Right lobe of liver (tissue), 6 donors: ENCODE measurements at regions not wholly inside any gene's neighbourhood (a gene's known extent, or its start where the extent isn't known, plus 50 kb on each side); places are given as distances from the start of the nearest gene placed in this dataset.

Experiments
- ATAC-seq, 4 donors: fragments of 200-7000 bp; cut with Tn5 transposase; one replicate each; pipeline ENCODE4 v1.9.1; 2020; ENCODE audit warnings: mild to moderate bottlenecking in 4 of 4, moderate library complexity in 4 of 4
- DNase-seq, 3 donors: peaks; one replicate each; pipeline ENCODE4 v3.0.0-alpha.2; 2020
- H3K27ac ChIP-seq, 3 donors: fragments of 200-600 bp; one replicate each; pipeline ENCODE4 v1.8.0; 2022
- H3K27me3 ChIP-seq, 2 donors: fragments of 200-600 bp; one replicate each; pipeline ENCODE4 v1.8.0; 2022
- H3K36me3 ChIP-seq, 4 donors: fragments of 200-600 bp; sonication (generic) in 1 of 4; one replicate each; pipeline versions ENCODE4 v1.5.1 to v1.8.0; 2017 to 2022; ENCODE audit warnings: control low read depth in 1 of 4
- H3K4me1 ChIP-seq, 4 donors: fragments of 200-600 bp; sonication (generic) in 1 of 4; one replicate each; pipeline versions ENCODE4 v1.5.1 to v1.8.0; 2017 to 2022; ENCODE audit warnings: control low read depth in 1 of 4
- H3K4me3 ChIP-seq, 3 donors: fragments of 200-600 bp; one replicate each; pipeline ENCODE4 v1.8.0; 2022
- H3K9me3 ChIP-seq, 4 donors: fragments of 200-600 bp; sonication (generic) in 1 of 4; one replicate each; pipeline versions ENCODE4 v1.5.1 to v1.8.0; 2017 to 2022; ENCODE audit warnings: control low read depth in 1 of 4
- POLR2A ChIP-seq: fragments of 450-650 bp; IDR thresholded peaks from one replicate; pipeline ENCODE4 v1.6.1; 2017; ENCODE audit warnings: antibody characterized with exemption, mild to moderate bottlenecking
- WGBS: methylation state at CpG from one replicate; pipeline ENCODE4 v1.1.6; 2018; ENCODE audit warnings: low coverage, low lambda C conversion rate; ENCODE audit not compliant: insufficient coverage; ENCODE audit errors: missing lambda C conversion rate; 5-methylcytosine and 5-hydroxymethylcytosine counted together
- intact Hi-C, 2 donors: fragments of 100-400 bp; cut with DNase I; formaldehyde crosslinking; loops; one replicate each; pipeline versions ENCODE4 v1.11.2 to v1.14.1; 2022
- TF ChIP-seq, protein P1 (sequence below), 4 donors: fragments of 200-600 bp in 3 of 4; fragments of 450-650 bp in 1 of 4; IDR thresholded peaks; one replicate each; pipeline versions ENCODE4 v1.5.1 to v1.8.0; 2016 to 2022; ENCODE audit warnings: antibody characterized with exemption in 4 of 4, mild to moderate bottlenecking in 2 of 4
- donor health status: DM: no; HTN: yes; CAD: no.
- donor health status: DM: no; HTN: no; CAD: no.
- donor health status: DM: no; HTN: no; CAD: no.
- donor health status: DM: no; HTN: yes; CAD: no.
- donor health status: DM: no; HTN: yes; CAD: no.

- Histone ChIP-seq H3K9me3 (no peaks in the 10 kb centered on the region), H3K27me3 (no peaks in the 10 kb centered on the region), H3K4me3 (no peak overlapping the region), H3K36me3 (no peaks in the 10 kb centered on the region), H3K27ac (no peak overlapping the region), H3K4me1 (no peaks in the 10 kb centered on the region)
- WGBS, result 0% methylated on average over 1 of the region's 1 CpG
- intact Hi-C loops, result no loop called here
- no peak for ATAC-seq
- no peak for DNase-seq
- no peak for TF ChIP-seq POLR2A
- TF ChIP-seq, protein P1, sequence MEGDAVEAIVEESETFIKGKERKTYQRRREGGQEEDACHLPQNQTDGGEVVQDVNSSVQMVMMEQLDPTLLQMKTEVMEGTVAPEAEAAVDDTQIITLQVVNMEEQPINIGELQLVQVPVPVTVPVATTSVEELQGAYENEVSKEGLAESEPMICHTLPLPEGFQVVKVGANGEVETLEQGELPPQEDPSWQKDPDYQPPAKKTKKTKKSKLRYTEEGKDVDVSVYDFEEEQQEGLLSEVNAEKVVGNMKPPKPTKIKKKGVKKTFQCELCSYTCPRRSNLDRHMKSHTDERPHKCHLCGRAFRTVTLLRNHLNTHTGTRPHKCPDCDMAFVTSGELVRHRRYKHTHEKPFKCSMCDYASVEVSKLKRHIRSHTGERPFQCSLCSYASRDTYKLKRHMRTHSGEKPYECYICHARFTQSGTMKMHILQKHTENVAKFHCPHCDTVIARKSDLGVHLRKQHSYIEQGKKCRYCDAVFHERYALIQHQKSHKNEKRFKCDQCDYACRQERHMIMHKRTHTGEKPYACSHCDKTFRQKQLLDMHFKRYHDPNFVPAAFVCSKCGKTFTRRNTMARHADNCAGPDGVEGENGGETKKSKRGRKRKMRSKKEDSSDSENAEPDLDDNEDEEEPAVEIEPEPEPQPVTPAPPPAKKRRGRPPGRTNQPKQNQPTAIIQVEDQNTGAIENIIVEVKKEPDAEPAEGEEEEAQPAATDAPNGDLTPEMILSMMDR (IDR thresholded peaks at IDR 0.05), result no peak
These were observed 252.4 kb upstream of the IRAK1BP1 start for GRCh38 chr6:78614961-78615360.

DNA sequence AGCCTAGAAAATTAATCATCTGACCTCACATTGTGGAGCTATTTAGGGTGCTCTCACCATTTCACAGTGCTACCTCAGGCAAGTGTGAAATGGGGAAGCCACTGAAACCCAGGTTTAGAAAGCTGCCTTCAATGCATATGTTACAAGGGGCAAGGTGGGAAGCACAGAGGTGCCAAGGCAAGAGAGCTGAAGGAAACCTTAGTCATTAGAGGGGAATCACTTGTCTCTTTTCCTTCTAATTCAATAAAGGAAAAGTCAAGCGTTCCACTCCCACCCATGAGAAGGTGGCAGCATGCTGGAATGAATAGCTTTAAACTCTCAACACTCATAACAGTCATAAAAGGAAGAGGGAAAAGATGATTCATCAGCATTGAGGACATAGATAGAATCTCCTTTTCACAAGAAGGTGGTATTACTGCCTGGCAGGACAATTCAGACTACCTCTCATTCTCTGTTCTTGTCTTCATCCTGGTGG lies 251.9 kb upstream of the IRAK1BP1 start:
- no peaks in the 10 kb centered on the region for H3K9me3 ChIP-seq
- H3K27me3 ChIP-seq, result no peaks in the 10 kb centered on the region
- TF ChIP-seq, protein P1 (IDR thresholded peaks at IDR 0.05), result no peak
- no peak for TF ChIP-seq POLR2A
- H3K36me3 ChIP-seq, result no peaks in the 10 kb centered on the region
- WGBS, result 75% methylated on average over 1 of the region's 1 CpG
- ATAC-seq (no peak), DNase-seq (no peak)
- intact Hi-C loops, result no loop called here
- no peak overlapping the region for H3K4me3 ChIP-seq
- no peak overlapping the region for H3K27ac ChIP-seq
- no peaks in the 10 kb centered on the region for H3K4me1 ChIP-seq

- WGBS, result 40% methylated on average over 2 of the region's 2 CpGs
These were observed 248.4 kb upstream of the IRAK1BP1 start for GRCh38 chr6:78618970-78619369.

DNA sequence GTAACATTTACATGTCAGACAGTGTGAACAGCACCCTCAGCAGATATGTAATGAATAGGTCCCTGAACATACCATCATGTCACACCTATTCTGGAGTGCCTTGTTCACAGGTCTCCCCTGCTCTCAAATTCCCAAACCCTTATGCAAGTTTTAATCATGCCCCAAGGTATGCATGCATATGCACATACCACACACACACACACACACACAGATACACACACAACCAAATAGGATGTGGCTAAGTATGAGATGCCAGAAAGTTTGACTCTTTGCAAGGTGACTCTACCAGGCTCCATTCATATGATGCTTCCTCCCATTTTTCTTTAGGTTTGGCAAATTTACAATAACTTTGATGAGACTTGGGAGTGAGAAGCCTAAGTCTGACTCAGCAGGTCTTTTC lies 243.8 kb upstream of the IRAK1BP1 start:
- intact Hi-C loops, result no loop called here
- no peak overlapping the region for H3K4me3 ChIP-seq
- TF ChIP-seq, protein P1 (IDR thresholded peaks at IDR 0.05), result no peak
- no peak for TF ChIP-seq POLR2A
- no peaks in the 10 kb centered on the region for H3K9me3 ChIP-seq
- ATAC-seq, result no peak
- no peaks in the 10 kb centered on the region for H3K4me1 ChIP-seq
- no peak for DNase-seq
- no peaks in the 10 kb centered on the region for H3K36me3 ChIP-seq
- H3K27ac ChIP-seq, result no peak overlapping the region
- no peaks in the 10 kb centered on the region for H3K27me3 ChIP-seq

More at GRCh38 chr6:78618970-78619369, 248.4 kb upstream of the IRAK1BP1 start:
- intact Hi-C loops, result no loop called here
- Histone ChIP-seq H3K36me3 (no peaks in the 10 kb centered on the region), H3K27me3 (no peaks in the 10 kb centered on the region), H3K27ac (no peak overlapping the region), H3K4me1 (no peaks in the 10 kb centered on the region), H3K4me3 (no peak overlapping the region), H3K9me3 (no peaks in the 10 kb centered on the region)
- ATAC-seq (no peak), DNase-seq (no peak)
- no peak for TF ChIP-seq POLR2A
- TF ChIP-seq, protein P1 (IDR thresholded peaks at IDR 0.05), result no peak

- Histone ChIP-seq H3K9me3 (no peaks in the 10 kb centered on the region), H3K4me1 (no peaks in the 10 kb centered on the region), H3K4me3 (peak overlapping the region in 2 of 3 donors; percentile 9 to 33), H3K27ac (no peak overlapping the region), H3K27me3 (no peaks in the 10 kb centered on the region), H3K36me3 (no peaks in the 10 kb centered on the region)
- 48% methylated on average over 9 of the region's 27 CpGs for WGBS
- TF ChIP-seq, protein P1 (IDR thresholded peaks at IDR 0.05), result no peak
- no peak for TF ChIP-seq POLR2A
- DNase-seq (peak; percentile 21 to 51 (median 35)), ATAC-seq (peak; percentile 54 to 66 (median 63))
- intact Hi-C loops, result no loop called here
These were observed 238.1 kb upstream of the IRAK1BP1 start for GRCh38 chr6:78629154-78629721.
